ENCODE measurements at regions not wholly inside any gene's neighbourhood (a gene's known extent, or its start where the extent isn't known, plus 50 kb on each side); places are given as distances from the start of the nearest gene placed in this dataset.

DNA sequence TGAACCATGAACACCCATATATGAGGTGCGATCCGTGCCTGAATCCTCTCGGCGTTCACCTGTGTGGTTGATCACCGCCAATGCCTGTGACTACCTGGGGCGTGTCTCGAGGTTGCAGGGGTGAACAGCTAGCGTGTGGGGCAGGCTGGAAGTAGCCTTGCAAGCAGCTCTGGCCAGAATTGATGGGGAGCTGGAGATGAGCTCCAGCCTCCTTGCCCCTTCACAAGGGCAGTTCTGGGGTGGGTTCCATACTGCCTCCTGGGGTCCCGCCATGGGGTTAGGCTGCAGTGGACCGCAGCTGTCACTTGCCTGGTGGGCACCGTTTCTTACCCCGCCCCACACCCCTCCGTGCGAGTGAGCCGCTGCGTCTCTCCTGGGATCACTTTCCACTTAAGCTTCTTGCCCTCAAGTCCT lies 154.5 kb upstream of the SOX1 start:
- no peak for TF ChIP-seq SP1 (IDR thresholded peaks at IDR 0.05)
- TF ChIP-seq FOXM1 (IDR thresholded peaks at IDR 0.05; ENCODE audit: borderline replicate concordance), result no peak
- no peak for TF ChIP-seq L3MBTL2 (conservative IDR thresholded peaks at IDR 0.05)
- TF ChIP-seq SUZ12 (IDR thresholded peaks at IDR 0.05), result no peak
- no peak for TF ChIP-seq LEF1 (IDR thresholded peaks at IDR 0.05; ENCODE audit: borderline replicate concordance)
- no peak for TF ChIP-seq BHLHE40 (IDR thresholded peaks at IDR 0.05; ENCODE audit: borderline replicate concordance)
- no peak for TF ChIP-seq ZNF384 (IDR thresholded peaks at IDR 0.05)
- TF ChIP-seq ARNT (IDR thresholded peaks at IDR 0.05), result no peak
- no peak for TF ChIP-seq FOXA1 (IDR thresholded peaks at IDR 0.05)
- no peak for TF ChIP-seq HDGF (IDR thresholded peaks at IDR 0.05; ENCODE audit: borderline replicate concordance)

Data from HEK293T (cell line).